ENCODE measurements at regions not wholly inside any gene's neighbourhood (a gene's known extent, or its start where the extent isn't known, plus 50 kb on each side); places are given as distances from the start of the nearest gene placed in this dataset.

DNA sequence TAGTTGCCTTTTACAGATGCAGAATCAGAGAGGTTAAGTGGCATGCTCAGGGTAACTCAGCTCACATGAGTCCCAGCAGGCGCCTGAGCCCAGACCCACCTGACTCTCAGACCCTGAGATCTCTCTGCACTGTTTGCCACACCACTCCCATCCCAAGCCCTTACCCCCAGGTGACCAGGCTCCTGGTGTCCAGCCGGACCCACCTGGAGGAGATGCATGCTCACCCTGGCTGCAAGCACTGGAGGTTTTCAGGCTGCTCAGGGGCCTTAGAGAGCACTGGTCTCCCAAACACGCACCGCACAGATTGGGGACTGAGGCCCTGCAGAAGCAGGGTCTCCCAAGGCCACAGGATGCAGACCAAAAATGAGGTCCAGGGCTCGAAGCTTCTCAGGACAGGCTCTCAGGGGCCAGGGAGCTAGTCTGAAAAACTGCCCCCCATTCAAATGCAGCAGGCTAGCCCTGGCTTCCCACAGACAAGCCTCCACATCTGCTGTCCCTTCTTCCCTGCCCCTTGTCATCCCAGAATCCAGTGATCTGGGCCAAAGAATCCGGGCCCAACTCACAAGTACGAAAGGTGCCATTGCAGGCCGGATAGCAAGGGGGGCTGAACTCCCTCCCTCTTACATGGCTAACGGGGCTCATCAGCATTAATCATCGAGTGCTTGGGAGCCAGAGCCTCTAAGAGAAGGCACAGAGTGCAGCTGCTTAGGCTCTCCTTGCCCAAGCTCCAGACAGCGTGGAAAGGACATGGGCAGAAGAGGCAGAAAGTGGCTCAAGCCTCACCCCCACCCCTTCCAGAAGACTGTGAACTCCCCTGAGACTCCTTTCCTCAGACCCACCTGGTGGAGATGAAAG, 90.2 kb upstream of the PRR20G start:
- TF ChIP-seq POLR2A (IDR thresholded peaks at IDR 0.05): no peak
- TF ChIP-seq, protein P1, sequence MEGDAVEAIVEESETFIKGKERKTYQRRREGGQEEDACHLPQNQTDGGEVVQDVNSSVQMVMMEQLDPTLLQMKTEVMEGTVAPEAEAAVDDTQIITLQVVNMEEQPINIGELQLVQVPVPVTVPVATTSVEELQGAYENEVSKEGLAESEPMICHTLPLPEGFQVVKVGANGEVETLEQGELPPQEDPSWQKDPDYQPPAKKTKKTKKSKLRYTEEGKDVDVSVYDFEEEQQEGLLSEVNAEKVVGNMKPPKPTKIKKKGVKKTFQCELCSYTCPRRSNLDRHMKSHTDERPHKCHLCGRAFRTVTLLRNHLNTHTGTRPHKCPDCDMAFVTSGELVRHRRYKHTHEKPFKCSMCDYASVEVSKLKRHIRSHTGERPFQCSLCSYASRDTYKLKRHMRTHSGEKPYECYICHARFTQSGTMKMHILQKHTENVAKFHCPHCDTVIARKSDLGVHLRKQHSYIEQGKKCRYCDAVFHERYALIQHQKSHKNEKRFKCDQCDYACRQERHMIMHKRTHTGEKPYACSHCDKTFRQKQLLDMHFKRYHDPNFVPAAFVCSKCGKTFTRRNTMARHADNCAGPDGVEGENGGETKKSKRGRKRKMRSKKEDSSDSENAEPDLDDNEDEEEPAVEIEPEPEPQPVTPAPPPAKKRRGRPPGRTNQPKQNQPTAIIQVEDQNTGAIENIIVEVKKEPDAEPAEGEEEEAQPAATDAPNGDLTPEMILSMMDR (IDR thresholded peaks at IDR 0.05): no peak

Measured in testis (tissue), 2 donors.